Cardiac septum (tissue), 1 donor: ENCODE measurements at regions not wholly inside any gene's neighbourhood (a gene's known extent, or its start where the extent isn't known, plus 50 kb on each side); places are given as distances from the start of the nearest gene placed in this dataset.

ENCODE experiments used
- DNase-seq: peaks from one replicate; pipeline ENCODE4 v3.0.0-alpha.2; 2020; ENCODE audit warnings: low spot score
- intact Hi-C: fragments of 100-400 bp; cut with DNase I; formaldehyde crosslinking; loops from one replicate; pipeline ENCODE4 v1.14.0; 2022
- donor health status: DM: no; HTN: no; CAD: no.

DNA sequence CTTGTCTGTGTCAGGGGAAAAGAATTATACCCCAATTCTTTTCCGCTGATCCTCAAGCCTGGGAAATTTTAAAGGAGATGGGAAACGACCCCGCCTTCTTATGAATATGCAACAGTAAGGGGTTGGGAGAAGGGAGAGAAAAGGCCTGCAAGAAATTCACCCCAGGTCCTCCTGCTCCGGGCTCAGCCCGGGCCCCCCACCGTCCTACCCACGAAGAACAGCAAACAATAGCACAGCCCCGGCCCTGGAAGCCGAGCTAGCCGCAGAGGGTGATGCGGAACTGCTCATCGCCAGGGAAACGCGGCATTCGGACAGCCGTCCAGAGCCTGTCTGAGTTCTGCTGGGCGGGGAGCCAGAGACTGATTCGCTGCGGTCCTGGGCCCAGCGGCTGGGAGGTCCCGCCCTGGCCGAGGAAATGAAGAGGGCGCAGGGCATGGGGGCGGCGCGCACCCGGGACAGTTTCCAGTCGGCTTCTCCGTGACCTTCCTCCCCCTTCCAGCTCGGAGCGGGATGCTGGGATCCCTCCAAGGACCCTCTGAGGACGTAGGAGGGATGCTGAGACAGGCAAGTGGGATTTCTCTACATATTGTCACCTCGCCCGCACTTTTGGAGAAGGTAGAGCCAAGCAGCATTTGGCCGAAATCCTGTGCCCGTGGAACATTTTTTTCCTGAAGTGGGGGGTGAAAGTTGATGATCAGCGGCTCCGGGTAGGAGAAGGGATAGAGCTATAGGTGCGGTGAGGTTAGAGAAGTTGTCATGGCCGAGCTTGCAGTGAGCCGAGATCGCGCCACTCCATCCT is 82.3 kb upstream of the C1QTNF9B start:
- DNase-seq: peak; percentile 89
- intact Hi-C loops: no loop called here

DNA sequence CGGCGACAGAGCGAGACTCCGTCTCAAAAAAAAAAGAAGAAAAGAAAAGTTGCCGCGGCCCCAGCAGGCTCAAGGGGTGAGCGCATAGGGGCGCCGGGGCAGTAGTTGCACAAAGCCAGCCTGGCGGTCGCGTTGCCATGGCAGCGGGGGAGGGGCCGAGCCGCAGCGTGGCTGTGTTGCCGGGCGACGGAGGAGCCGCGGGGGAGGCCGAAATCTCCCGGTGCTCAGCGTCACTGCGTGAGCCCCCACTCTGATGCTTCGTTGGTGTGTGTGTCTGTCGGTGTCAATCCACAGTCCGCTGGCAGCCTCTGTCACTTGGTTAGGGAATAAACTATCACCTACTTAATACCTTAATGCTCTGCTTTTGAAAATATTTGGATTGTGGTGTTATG is 82.9 kb upstream of the C1QTNF9B start:
- peak; percentile 89 for DNase-seq
- intact Hi-C loops: no loop called here

DNA sequence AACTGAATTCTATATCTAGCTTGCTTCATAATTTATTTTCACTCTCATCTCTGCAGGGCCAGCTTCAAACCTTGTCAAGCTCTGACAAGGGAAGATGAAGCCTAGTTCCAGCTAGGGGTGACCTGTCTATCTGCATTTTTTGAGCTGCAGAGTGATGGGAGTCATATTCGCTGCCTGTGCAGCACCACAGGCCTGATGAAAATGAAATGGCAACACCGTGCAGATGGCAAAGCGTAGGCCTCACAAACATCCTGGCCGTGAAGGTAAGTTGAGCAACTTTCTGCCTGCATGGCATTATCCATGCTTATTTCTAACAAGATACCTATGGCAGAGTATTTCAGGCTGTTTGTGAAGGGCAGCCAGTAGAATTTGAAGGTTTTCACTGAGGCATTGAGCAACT is 86.4 kb upstream of the C1QTNF9B start:
- DNase-seq: no peak
- intact Hi-C loops: no loop called here

DNA sequence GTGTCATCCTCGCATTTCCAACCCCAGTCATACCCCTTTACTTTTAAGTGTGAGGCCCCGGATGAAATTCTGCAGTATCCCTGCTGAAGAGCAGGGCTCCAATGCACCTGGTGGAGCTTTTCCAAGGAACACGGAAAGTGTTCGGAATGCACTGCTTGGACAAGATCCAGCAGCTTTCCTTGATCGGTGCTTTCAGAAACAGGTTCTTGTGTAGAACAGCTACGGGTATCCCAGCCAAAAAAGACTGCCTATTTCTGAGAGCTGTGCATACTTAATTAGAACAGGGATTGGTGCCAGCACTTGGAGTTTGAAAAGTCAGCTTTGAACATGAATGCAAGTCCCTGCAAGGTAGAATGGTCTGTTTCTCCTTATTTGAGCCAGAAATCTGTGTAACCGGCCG is 87.2 kb upstream of the C1QTNF9B start:
- intact Hi-C loops: no loop called here
- no peak for DNase-seq

DNA sequence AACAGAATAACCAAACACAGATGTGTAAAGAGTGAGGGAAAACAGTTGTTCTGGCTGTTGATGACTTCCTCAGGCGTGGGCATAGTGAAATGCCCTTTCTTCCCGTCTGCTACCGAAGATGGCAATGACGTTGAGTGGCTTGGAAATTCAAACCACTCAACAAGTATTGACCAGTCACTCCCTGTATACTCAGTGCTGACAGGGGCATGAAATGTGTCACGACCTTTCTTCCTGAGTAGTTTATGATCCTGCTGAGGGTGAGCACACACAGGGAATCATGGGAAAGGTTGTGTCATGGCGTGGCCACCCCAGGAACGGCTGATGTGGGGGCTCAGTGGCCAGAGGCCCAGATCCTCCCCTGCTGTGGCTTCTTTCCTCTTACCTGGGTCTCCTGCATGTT is 87.8 kb upstream of the C1QTNF9B start:
- no peak for DNase-seq
- intact Hi-C loops: no loop called here

DNA sequence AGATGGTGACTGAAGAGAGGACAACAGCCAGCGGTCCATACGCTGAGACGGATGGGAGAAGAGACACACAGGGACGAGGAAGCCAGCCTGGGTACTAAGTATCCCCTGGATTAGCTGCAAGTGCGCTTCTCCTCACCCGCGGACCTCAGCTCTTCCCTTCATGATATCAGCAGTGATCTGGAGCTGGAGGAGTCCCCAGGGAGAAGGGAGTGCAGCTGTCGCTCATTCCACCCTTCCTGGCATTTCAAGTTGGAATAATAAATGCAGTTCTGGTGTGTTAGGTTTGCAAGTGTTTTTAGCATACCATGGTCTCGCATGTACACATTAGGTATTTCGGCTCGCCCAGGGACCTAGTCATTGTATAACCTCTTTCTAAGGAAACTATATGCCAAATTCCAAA is 88.5 kb upstream of the C1QTNF9B start:
- intact Hi-C loops: no loop called here
- DNase-seq: no peak

DNA sequence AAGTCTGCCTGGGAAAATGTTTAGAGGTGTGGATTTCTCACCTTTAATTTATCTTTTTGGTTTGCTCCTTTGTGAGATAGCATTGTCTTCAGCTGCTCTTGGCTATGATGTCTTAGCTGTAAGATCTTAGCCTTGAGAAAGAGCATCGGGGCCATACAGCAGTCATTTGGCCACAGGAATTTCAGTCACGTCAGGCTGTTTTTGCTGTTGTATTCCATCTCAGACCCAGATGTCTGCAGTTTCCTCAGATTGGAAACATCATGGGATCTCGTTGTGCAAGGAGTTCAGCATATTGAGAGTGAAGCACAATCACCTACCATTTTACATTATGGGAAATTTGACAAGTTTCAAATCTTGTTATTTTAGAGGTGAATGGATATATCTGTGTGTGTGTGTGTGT is 89.3 kb upstream of the C1QTNF9B start:
- DNase-seq: no peak
- intact Hi-C loops: no loop called here

DNA sequence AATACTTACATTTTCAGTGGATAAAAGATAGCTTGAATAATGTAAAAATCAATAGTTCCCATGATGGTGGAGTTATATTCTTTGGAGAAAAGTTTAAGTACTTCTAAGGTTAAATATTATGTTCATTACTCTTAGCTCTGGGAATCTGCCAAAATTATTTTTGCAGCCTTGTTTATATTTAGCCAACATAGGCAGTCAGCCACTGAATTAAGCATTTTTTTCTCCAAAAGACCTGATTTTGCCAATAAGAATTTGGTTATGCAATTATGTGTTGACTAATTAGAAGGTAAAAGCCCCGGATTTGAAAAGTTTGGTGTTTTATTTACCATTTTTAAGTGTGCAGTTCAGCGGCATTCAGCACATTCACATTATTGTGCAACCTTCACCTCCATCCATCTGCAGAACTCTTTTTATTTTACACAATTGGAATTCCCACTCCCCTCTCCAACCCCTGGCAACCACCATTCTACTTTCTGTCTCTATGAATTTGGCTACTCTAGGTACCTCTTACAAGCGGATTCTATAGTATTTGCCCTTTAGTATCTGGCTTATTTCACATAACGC is 90.1 kb upstream of the C1QTNF9B start:
- intact Hi-C loops: no loop called here
- no peak for DNase-seq

DNA sequence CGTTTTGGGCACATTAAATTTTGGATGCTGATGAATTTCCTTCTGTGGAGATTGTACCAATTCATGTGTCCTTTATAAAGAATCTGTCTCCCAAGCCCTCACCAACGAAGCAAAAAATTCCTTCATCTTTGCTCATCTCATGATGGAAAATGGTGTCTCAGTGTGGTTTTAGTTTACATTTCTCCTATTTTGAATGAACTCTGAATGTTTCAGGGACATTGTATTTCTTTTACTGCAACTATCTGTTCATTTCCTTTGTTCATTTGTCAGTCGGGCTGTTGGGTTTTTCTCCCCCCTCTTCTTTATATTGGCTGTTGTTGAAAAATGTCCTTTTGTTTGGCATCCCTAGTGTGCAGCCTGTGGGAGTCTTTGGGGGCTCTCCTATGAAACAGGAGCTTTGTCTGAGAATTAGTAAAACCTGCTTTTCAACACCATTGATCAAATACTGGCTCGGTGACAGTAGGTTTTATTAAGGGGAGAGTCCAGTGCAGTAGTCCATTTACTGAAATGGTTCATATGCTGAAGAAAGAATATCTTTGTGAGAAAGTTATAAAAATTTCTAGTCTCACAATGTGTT is 91.3 kb upstream of the C1QTNF9B start:
- intact Hi-C loops: no loop called here
- no peak for DNase-seq

DNA sequence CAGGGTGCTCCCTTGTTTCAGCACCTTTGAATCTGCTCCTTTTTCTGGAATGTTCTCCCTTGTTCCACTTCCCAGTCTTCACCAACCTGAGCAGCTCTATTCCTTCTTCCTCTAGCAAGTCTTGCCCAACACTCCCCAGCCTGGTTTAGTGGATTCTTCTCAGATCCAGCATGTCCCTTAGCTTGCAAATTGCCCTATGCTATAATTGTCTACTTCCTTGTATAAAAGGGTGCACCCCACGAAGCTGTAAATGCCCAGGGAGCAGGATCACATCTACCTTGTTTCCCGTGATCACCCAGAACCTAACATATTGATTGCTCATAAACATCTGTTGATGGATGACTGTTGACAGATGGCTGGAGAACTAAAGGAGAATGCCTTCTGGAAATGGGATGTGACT is 93.2 kb upstream of the C1QTNF9B start:
- intact Hi-C loops: no loop called here
- no peak for DNase-seq

DNA sequence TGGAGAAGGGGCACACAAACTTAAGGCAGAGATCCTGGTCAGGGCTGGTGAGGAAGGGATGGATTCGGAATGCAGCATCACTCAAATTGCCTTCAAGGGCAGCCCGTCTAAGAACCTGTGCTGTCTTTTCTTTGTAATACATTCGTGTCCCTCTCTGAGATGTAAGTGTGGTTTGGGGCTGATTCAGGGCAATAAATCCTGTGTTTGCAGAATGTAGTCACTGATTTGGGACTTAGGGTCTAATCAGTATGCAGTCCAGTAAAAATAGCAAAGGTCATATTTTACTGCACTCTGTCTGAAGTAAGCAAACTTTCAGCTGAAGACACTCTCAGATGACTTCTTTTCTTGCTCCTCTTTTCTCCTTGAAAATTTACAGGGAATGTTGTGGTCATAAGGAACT is 93.8 kb upstream of the C1QTNF9B start:
- DNase-seq: no peak
- intact Hi-C loops: no loop called here

DNA sequence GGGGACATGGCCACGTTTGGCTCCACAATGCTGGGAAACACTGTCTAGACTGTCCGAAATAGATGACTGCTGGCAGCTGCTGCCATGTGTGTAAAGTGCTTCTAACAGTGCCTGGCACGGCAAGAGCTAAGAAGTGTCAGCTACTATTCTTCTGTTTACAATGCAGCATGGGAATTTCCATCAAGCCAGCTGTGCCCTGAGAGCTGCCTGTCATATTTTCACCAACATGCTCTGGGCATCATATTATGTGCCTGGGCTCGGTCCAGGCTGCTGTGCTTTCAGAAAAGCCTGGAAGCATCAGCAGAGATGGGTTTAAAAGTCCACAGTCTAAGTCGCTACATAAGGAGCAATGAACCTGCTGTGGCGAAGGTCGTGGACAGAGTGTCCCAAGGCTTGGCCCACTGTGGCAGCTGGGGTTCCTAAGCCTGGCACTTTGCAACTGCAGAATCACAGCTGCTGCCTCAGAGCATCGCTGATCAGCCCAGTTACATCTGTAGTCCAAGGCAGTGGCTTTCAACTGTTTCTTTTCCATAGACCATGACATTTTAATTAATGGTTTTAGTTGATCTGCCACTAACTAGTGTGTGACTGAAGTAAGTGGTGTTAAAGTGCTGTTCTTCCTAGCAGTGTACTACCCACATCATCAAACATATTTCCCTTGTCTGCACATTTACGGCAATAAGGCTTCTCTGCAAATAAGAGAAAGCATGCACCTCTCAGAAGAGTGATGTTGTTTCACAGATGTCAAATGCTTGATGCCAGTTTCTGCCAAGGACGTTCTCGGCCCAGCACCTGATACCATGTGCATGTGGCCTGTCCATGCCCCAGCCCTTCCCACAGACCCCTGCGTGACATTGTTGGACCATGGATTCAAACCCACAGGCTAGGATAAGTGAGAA is 95.7 kb upstream of the C1QTNF9B start:
- intact Hi-C loops: no loop called here
- DNase-seq: no peak

DNA sequence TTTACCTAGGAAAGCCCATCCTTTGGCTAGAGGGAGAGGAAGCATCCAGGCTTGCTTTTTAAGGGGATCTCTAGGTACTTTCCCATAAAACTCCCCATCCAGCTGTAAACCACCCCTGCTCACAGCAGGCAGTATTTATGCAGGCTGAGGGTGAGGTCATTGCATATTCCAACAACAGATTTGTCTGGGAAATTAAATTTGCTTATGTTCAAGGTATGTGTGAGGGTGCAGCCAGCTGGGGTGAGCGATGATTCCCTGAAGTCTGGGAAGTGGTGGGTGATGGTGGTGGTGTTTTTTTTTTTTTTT is 96.3 kb upstream of the C1QTNF9B start:
- intact Hi-C loops: no loop called here
- no peak for DNase-seq

DNA sequence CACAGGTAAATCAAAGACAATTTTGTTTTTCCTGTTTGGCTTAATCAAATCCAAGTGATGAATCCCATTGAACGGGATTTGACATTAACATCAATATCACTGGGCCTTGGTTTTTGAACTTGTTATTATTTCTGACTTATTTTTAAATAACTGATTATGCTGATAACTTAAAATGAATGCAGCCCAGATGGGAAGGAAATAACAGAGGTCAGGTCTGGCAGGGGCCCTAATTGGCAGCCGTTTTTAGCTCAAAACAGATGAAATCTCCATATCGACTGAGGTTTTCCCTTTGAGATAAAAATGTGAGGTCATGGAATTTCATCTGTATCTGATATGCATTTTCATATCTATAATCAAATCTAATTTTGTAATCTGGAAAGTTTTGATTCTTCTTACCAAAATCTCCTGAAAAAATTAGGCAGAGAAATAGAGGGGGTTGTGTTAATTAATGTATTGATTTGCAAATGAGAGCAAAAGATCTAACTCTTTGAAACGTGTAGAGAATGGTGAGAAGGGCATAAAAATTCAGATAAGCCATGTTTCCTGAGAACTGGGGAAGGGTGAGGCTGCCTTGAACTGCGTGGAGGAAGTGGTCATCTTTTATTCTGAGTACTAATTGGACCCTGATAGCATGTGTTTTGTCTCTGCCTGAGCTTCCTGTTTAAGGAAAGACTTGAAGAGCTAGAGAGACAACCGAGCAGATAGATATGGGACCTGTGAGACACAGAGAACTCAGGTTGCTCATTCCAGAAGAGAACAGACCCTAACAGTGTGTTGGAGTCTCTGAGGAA is 98.2 kb upstream of the C1QTNF9B start:
- no peak for DNase-seq
- intact Hi-C loops: no loop called here

DNA sequence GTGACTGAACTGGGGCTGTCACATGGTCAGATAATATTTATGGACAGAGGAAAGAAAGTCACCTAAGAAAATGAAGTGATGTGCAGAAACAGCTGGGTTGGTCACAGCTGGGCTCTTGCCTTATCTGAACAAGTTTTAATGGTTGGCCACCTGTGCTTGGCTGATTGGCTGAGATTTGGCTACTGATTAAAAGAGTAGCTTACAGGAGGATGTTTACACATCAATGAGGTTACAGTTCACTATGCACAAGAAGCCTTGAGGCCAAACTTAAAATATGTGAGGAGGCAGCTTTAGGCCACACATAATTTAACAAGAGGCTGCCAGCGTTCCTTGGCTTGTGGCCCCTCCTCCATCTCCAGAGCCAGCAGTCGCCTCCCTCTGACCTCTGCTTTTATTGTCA is 99.2 kb upstream of the C1QTNF9B start:
- DNase-seq: no peak
- intact Hi-C loops: no loop called here

DNA sequence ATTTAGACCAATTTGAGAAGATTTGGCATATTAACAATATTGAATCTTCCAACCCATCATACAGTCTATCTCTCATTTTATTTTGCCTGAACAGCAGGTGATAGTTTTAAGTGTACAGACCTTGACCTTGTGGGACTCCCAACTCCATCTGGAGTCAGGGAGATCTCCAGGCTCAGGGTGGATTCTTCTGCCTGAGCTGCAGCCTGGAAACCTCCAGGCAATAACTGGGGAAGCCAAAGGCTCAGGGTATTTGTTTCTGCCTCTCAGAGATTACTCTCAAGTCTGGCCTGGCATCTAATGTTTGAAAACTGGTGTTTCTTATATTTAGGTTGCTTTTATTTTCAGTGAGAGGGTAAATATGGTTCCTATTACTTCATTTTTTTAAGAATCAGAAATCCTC is 102.1 kb upstream of the C1QTNF9B start:
- intact Hi-C loops: no loop called here
- no peak for DNase-seq

DNA sequence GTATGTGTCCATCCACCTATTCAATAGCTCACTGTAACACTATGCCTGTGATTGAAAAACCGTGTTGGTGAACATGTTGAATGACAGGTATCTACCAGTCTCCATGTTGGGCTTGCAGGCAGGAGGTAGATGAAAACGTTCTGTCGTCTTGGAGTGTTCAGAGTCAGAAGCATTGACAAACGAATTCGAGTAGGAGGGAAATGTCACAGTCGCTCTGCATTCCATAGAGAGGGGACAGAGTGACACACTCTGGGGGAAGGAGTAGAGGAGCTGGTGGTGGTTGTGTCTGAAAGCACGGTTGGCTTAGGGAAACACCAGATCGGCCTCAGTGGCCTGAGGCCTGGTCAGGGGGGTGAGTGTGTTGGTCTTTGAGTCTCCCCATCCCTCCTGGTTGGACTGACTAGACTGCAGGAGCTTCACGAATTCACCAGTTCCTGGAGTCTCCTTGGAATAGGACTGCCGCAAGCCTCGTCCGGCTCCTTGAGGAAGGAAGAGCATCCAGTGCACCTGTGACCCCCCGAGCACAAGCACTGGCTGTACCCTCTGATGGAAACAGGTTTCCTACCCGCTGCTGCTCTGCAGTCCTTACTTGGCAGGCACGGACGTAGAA is 105.0 kb upstream of the C1QTNF9B start:
- no peak for DNase-seq
- intact Hi-C loops: no loop called here

DNA sequence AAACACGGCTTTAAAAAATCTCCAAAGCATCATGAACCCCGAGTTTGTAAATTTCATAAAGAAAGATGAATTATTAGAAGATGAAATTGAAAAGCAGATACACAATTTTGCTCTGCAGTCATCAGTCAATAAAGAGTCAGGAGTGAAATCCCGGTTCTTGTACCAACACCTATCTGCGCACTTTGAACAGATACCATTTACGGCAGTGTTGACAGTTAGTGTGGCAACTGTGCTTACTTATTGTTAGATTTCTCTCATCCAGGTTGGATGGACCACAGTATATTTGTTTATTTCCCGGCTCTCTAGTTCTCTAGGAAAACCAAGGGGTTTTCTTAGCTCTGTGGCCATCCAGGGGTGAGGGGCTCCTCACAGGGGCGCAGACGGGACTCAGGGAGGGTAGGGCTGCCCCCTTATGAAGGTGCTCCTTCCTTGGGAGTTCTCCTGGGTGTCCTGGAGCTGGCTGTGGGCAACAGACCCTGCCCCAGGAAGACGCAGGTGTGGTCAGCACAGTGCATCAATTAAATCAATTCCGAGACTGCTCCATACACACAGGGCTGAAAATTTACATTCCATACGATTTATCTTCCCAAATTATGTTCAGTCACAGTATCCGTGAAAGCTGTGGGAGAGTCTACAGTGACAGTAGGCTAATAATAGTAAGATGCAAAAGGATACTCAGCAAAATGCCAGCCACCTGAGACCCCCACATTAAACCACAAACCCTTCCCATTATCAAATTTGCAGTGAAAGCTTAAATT is 107.0 kb upstream of the C1QTNF9B start:
- no peak for DNase-seq
- intact Hi-C loops: no loop called here

DNA sequence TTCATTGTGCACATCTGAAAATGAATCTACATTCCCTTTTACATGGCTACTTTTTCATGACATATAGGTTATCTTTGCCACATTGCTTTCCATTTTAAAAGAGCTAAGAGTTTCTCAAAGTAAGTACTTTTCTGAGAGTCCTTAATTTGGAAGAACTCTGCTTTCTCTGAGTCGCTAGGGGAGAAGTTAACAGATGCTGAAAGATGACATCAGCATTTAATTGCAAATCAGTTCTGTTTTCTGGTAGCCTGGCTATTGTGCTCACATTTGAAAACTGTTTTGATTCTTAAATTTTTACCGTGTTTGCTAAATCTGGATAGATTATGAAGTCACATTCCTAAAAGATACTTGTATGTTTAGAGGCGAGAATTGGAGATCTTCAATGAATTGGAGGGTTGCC is 107.7 kb upstream of the C1QTNF9B start:
- no peak for DNase-seq
- intact Hi-C loops: no loop called here
